ENCODE measurements at regions not wholly inside any gene's neighbourhood (a gene's known extent, or its start where the extent isn't known, plus 50 kb on each side); places are given as distances from the start of the nearest gene placed in this dataset.
"Not testable (repeated sequence)": the region's sequence is repeated elsewhere in the genome, so short reads cannot be mapped to it uniquely, and the experiment has no call there.

- FAIRE-seq = not testable (repeated sequence)
Measured at GRCh38 chr6:51159260-51159659, 340.6 kb downstream of the TFAP2B start.

GRCh38 chr6:51161752-51162151, 343.1 kb downstream of the TFAP2B start:
- FAIRE-seq = no peak

GRCh38 chr6:51163843-51164529, 345.3 kb downstream of the TFAP2B start:
- no peak for FAIRE-seq

GRCh38 chr6:51166914-51167313, 348.2 kb downstream of the TFAP2B start:
- no peak for FAIRE-seq

GRCh38 chr6:51167468-51167867, 348.8 kb downstream of the TFAP2B start:
- no peak for FAIRE-seq

GRCh38 chr6:51182827-51183226, 364.2 kb downstream of the TFAP2B start:
- no peak for FAIRE-seq

- no peak for FAIRE-seq
Measured at GRCh38 chr6:51184046-51184445, 365.4 kb downstream of the TFAP2B start.

GRCh38 chr6:51193163-51193562, 374.5 kb downstream of the TFAP2B start:
- not testable (repeated sequence) for FAIRE-seq

- FAIRE-seq = no peak
Measured at GRCh38 chr6:51199105-51199552, 380.5 kb downstream of the TFAP2B start.

- FAIRE-seq = no peak
Measured at GRCh38 chr6:51199733-51200260, 381.1 kb downstream of the TFAP2B start.

- FAIRE-seq = no peak
Measured at GRCh38 chr6:51200676-51201075, 382.0 kb downstream of the TFAP2B start.

GRCh38 chr6:51202653-51203052, 384.0 kb downstream of the TFAP2B start:
- FAIRE-seq = not testable (repeated sequence)

GRCh38 chr6:51203504-51203903, 384.8 kb downstream of the TFAP2B start:
- no peak for FAIRE-seq

- FAIRE-seq = not testable (repeated sequence)
Measured at GRCh38 chr6:51206686-51207085, 388.0 kb downstream of the TFAP2B start.

GRCh38 chr6:51209651-51210050, 391.0 kb downstream of the TFAP2B start:
- no peak for FAIRE-seq

GRCh38 chr6:51213811-51214210, 395.1 kb downstream of the TFAP2B start:
- FAIRE-seq = no peak

- FAIRE-seq = no peak
Measured at GRCh38 chr6:51214442-51214841, 395.8 kb downstream of the TFAP2B start.

GRCh38 chr6:51218181-51218580, 399.5 kb downstream of the TFAP2B start:
- no peak for FAIRE-seq

GRCh38 chr6:51224580-51225240, 406.0 kb downstream of the TFAP2B start:
- not testable (repeated sequence) for FAIRE-seq

- FAIRE-seq = no peak
Measured at GRCh38 chr6:51241376-51241775, 422.7 kb downstream of the TFAP2B start.

GRCh38 chr6:51249798-51250197, 431.1 kb downstream of the TFAP2B start:
- no peak for FAIRE-seq

- no peak for FAIRE-seq
Measured at GRCh38 chr6:51250317-51250716, 431.6 kb downstream of the TFAP2B start.

- no peak for FAIRE-seq
Measured at GRCh38 chr6:51257938-51258337, 439.3 kb downstream of the TFAP2B start.

- FAIRE-seq = no peak
Measured at GRCh38 chr6:51260003-51260402, 441.3 kb downstream of the TFAP2B start.
